HepG2 (cell line): ENCODE measurements at regions not wholly inside any gene's neighbourhood (a gene's known extent, or its start where the extent isn't known, plus 50 kb on each side); places are given as distances from the start of the nearest gene placed in this dataset.

Experiments
- CHD2 ChIP-seq: IDR thresholded peaks from 2 replicates; pipeline ENCODE4 v1.6.1; 2011; ENCODE audit warnings: low read depth, low read length, improper control_type of control experiment
- CTCF ChIP-seq: sonication (generic); formaldehyde crosslinking; IDR thresholded peaks from 2 replicates; pipeline ENCODE4 v1.5.0; 2020; ENCODE audit warnings: mild to moderate bottlenecking, missing genetic modification reagents, moderate library complexity
- HOXA5 ChIP-seq: sonication (generic); formaldehyde crosslinking; IDR thresholded peaks from 2 replicates; pipeline ENCODE4 v1.4.0; 2020; ENCODE audit warnings: missing genetic modification reagents
- KLF13 ChIP-seq: sonication (generic); formaldehyde crosslinking; IDR thresholded peaks from 2 replicates; pipeline ENCODE4 v1.4.0; 2020; ENCODE audit warnings: mild to moderate bottlenecking, missing genetic modification reagents
- ZGPAT ChIP-seq: IDR thresholded peaks from 2 replicates; pipeline ENCODE4 v1.6.1; 2016; ENCODE audit warnings: mild to moderate bottlenecking
- ZNF232 ChIP-seq: sonication (generic); formaldehyde crosslinking; IDR thresholded peaks from 2 replicates; pipeline ENCODE4 v1.4.0; 2020; ENCODE audit warnings: missing genetic modification reagents, borderline replicate concordance
- ZNF530 ChIP-seq: sonication (generic); formaldehyde crosslinking; IDR thresholded peaks from 2 replicates; pipeline ENCODE4 v1.5.0; 2020; ENCODE audit warnings: low read depth, mild to moderate bottlenecking, missing genetic modification reagents

- no peak for TF ChIP-seq CTCF
- no peak for TF ChIP-seq KLF13
- TF ChIP-seq ZGPAT, result no peak
- TF ChIP-seq CHD2, result no peak
- no peak for TF ChIP-seq ZNF530 (CRISPR knock-in tag)
- no peak for TF ChIP-seq ZNF232 (CRISPR knock-in tag)
- TF ChIP-seq HOXA5 (CRISPR knock-in tag), result no peak
Observed at GRCh38 chr5:5617024-5617423, 194.5 kb downstream of the ICE1 start.
